Gastroesophageal sphincter (tissue), 3 donors: ENCODE measurements at regions not wholly inside any gene's neighbourhood (a gene's known extent, or its start where the extent isn't known, plus 50 kb on each side); places are given as distances from the start of the nearest gene placed in this dataset.

Source experiments
- EP300 ChIP-seq: sonication (generic); formaldehyde crosslinking; IDR thresholded peaks from one replicate; pipeline ENCODE4 v1.6.1; 2017; ENCODE audit warnings: antibody characterized with exemption, mild to moderate bottlenecking
- POLR2A ChIP-seq, 2 donors: fragments of 450-650 bp; IDR thresholded peaks; one replicate each; pipeline ENCODE4 v1.6.1; 2017; ENCODE audit warnings: antibody characterized with exemption in 2 of 2, mild to moderate bottlenecking in 2 of 2, moderate library complexity in 1 of 2
- POLR2AphosphoS5 ChIP-seq: sonication (generic); formaldehyde crosslinking; IDR thresholded peaks from one replicate; pipeline ENCODE4 v1.6.1; 2017; ENCODE audit warnings: antibody characterized with exemption
- TF ChIP-seq, protein P1 (sequence below), 4 experiments: fragments of 200-600 bp in 2 of 4; fragments of 450-650 bp in 2 of 4; sonication (generic) in 1 of 4; IDR thresholded peaks; one replicate each; pipeline ENCODE4 v1.5.1; 2017 to 2019; ENCODE audit warnings: antibody characterized with exemption in 4 of 4, mild to moderate bottlenecking in 2 of 4, moderate library complexity in 2 of 4

DNA sequence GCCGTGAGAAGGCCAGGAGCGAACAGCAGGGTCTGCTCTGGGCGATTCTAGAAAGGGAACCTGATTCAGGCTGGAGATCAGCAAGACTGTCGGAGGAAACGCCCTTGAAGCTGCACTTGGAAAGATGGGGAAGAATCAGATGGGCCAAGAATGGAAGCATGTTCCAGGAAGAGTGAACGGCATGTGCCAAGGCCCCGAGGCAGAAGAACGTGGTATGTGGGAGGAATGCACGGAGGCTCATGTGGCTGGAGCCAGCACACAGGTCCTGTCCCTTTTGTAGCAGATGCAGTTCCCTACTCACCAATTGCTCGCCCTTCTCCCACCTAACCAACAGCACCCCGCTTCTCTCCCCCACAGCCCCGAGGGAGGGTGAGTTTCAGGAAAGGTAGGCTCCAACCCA is 180.6 kb downstream of the TFAP2C start:
- TF ChIP-seq POLR2AphosphoS5 (no peak), POLR2A (IDR thresholded peaks at IDR 0.05) (no peak), EP300 (no peak)
- TF ChIP-seq, protein P1, sequence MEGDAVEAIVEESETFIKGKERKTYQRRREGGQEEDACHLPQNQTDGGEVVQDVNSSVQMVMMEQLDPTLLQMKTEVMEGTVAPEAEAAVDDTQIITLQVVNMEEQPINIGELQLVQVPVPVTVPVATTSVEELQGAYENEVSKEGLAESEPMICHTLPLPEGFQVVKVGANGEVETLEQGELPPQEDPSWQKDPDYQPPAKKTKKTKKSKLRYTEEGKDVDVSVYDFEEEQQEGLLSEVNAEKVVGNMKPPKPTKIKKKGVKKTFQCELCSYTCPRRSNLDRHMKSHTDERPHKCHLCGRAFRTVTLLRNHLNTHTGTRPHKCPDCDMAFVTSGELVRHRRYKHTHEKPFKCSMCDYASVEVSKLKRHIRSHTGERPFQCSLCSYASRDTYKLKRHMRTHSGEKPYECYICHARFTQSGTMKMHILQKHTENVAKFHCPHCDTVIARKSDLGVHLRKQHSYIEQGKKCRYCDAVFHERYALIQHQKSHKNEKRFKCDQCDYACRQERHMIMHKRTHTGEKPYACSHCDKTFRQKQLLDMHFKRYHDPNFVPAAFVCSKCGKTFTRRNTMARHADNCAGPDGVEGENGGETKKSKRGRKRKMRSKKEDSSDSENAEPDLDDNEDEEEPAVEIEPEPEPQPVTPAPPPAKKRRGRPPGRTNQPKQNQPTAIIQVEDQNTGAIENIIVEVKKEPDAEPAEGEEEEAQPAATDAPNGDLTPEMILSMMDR (IDR thresholded peaks at IDR 0.05) = no peak
